HL-60/S4 treated with retinoic acid at 250 ng/mL for 4 days and 3 days (cell line): ENCODE measurements at regions not wholly inside any gene's neighbourhood (a gene's known extent, or its start where the extent isn't known, plus 50 kb on each side); places are given as distances from the start of the nearest gene placed in this dataset.

Experiments
- in situ Hi-C: fragments of 300-500 bp; cut with MboI; formaldehyde crosslinking; loops from 2 replicates; pipeline ENCODE4 v1.7.0; 2022; ENCODE audit warnings: low sequenced_read_pairs

- in situ Hi-C loops: loop anchor here (10.0 to 25.0 kb wide), 2 partner anchors 289 to 1077 kb away; no protein-coding TSS in a partner anchor
Measured at GRCh38 chr6:45714006-45714730, 301.5 kb downstream of the CLIC5 start.
